SKM-1 treated with dmso at 0.1 percent for 144 hours (cell line): ENCODE measurements at regions not wholly inside any gene's neighbourhood (a gene's known extent, or its start where the extent isn't known, plus 50 kb on each side); places are given as distances from the start of the nearest gene placed in this dataset.

Experiments
- DNase-seq: peaks from one replicate; lab custom pipeline; 2025; ENCODE audit not compliant: unreplicated experiment; lab: John Stamatoyannopoulos, UW

GRCh38 chr2:220202066-220202465 is 574.6 kb downstream of the SLC4A3 start:
- no peak for DNase-seq

GRCh38 chr2:220209093-220209492 is 581.7 kb downstream of the SLC4A3 start:
- no peak for DNase-seq

DNA sequence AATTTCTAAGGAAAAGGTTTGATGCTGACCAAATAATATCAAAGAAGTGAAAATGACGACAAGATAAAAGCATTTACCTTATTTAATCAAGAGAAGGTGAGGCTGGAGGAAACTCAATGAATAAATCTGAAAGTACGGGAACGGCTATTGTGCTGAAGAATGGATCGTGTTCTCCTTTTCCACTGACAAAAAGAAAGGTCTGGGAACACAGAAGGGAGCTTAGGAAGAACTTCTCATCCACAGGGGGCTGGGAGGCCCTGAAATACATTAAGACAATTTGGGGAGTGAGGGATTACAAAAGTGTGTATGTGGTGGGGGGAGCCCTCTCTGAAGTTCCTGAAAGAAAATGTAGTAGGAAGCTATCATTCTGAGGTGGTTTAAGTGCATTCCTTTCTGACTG is 582.3 kb downstream of the SLC4A3 start:
- no peak for DNase-seq

GRCh38 chr2:220212296-220213080 is 585.1 kb downstream of the SLC4A3 start:
- no peak for DNase-seq

DNA sequence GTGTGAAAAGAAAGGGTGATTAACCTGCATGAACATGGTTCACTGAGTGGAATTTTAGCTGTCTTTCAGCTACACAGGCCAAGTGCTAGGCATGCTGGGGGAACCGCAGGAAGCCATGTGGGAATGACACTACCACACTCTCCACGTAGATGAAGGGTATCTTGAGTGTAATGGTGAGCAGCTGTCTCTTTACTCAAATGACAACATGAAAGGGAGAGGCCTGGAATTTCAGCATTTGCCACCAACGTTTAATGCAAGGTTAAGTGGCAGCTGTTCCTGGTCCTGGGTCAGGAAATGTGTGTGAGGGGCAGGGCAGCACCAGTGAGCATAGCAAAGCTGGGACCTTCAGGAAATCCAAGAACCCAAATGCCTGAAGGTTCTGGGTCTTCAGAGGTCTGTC is 588.4 kb downstream of the SLC4A3 start:
- DNase-seq = no peak

GRCh38 chr2:220219371-220219770 is 591.9 kb downstream of the SLC4A3 start:
- DNase-seq = no peak

DNA sequence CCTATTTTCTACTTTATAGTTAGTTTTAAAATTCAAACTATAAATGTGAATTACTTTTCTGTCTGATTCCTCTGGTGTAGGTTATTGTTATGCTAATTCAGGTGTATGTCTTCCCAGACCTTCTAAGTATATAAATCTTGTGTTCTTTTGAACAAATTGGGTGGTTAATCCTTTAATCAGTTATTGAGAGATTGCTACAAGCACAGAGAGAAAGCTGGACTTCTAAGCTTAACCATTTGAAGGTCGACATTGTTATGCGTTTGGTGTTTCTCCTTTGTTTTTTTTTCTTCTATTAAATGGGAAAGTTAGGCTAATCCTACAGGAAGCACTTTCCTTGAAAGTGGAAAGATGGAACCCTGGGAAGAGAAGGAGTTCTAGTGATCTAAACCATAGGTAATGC is 592.6 kb downstream of the SLC4A3 start:
- DNase-seq = no peak

DNA sequence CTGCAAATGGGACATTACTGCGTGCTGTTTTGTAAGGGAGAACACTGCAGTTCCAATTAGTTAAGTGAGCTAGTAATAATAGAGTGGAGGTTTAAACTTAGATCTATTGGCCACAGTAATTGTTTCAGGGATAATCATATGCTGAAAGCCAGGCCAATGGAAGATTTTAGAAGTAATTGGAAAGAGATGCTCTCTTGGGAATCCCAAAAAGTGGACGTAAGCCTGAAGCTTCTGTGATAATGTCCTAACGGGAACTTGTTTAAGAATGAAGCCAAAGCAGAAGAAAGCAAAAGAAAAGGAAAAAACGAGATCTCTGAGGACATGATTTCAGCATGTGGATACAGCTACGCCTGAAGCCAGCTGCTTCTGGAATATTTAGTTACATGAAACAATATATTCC is 594.6 kb downstream of the SLC4A3 start:
- DNase-seq = no peak

DNA sequence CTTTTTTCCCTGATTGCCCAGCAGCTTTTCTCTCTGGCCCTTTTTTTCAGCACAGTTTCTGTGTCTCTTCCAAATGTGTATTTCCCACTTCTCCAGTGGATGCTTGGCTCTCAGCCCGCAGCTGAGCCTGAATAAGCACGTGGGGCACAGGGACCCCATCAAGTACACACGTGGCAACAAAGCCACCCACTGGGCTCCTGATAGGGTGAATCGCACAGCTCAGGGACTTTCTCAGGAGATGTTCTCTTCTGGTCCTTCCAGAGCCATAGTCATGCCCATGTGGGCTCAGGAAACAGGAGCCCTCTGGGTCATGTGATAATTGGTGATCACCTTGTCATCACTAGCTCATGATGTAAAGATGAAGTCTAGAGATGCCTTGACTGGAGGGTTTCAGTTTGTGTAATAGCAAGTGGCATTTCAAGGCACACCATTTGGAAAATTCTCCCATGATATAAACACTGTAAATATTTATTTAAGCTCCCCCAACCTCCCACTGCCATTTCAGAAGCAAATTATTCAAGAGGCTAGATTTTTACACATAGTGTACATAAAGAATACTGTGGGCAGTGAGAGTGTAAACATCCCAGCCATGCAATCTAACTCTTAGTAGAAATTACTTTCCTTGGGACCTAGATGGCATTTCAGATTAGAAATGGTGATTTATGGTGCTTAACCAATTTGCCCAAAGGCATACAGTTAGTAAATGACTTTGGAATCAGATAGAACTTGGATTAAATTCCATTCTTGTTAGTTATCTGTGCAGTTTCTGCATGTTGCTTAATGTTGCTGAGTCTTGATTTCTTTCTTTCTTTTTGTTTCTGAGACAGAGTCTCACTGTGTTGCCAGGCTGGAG is 597.5 kb downstream of the SLC4A3 start:
- DNase-seq = no peak

DNA sequence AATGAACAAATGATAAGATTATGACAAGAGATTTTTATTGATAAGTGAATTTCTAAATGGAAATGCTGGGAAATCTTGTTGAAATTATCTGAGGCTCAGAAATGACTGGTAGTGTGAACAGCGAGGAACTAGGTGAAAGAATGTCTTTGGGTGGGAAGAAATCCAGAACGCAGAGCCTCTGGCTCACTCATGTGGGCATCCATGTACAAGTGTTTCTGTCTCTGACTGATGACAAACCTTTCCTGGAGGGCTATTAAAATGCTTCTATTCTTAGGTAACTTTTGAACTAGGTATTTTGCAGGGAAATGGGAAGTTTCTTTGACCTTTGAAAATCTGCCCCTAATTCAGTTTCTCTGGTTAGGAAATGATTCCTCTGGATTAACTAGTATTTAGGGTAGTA is 598.6 kb downstream of the SLC4A3 start:
- DNase-seq = no peak

- no peak for DNase-seq
Measured at GRCh38 chr2:220226546-220226945, 599.1 kb downstream of the SLC4A3 start.

- DNase-seq = no peak
Measured at GRCh38 chr2:220227266-220227920, 600.0 kb downstream of the SLC4A3 start.

DNA sequence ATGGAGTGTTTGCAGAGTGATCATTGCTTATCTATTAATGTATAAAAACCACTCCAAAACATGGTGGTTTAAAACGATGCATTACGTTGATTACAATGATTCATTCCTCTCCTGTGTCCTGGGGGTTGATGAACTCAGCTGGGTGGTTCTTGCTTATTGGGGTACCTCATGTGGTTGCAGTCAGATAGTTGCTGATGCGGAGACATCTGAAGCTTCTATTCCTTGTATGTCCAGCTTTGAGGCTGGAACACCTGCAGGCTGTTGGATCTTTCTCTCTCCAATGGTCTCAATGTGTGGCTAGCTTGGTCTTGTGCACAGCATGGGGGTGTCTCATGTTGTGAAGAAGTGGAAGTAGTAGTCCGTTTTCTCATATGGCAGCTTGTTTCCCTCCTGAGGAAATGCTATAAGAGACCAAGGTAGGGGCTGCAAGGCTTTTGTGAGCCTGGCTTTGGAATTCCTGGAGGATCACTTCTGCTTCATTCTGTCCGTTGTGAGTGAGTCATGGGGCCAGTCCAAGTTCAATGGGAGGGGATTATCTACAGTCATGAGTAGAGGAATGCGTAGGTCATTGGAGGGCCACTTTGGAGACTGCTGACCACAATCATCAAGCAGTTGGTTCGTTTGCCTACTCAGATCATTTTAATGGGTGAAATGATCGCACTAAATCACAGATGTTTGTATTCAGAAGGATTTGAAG is 601.0 kb downstream of the SLC4A3 start:
- DNase-seq = no peak

GRCh38 chr2:220240641-220241040 is 613.2 kb downstream of the SLC4A3 start:
- DNase-seq = no peak

GRCh38 chr2:220241423-220241822 is 614.0 kb downstream of the SLC4A3 start:
- DNase-seq = no peak

- DNase-seq = no peak
Measured at GRCh38 chr2:220243571-220243970, 616.1 kb downstream of the SLC4A3 start.

DNA sequence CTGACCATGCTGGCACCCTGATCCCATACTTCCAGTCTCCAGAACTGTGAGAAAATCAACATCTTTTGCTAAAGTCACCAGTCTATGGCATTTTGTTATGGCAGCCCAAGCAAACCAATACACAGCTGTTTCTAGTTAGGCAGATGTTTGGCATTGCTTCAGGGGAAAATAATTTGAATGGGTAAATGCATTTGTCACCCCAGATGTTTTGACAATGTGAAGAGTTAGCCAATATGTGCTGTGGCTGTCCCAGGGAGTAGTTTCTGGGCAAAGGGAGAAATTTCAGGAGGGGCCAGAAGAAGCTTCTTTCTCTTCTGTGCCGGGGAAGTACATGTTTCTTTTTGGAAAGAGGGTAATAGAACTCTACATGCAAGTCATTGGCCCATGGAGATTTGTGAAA is 619.0 kb downstream of the SLC4A3 start:
- no peak for DNase-seq

DNA sequence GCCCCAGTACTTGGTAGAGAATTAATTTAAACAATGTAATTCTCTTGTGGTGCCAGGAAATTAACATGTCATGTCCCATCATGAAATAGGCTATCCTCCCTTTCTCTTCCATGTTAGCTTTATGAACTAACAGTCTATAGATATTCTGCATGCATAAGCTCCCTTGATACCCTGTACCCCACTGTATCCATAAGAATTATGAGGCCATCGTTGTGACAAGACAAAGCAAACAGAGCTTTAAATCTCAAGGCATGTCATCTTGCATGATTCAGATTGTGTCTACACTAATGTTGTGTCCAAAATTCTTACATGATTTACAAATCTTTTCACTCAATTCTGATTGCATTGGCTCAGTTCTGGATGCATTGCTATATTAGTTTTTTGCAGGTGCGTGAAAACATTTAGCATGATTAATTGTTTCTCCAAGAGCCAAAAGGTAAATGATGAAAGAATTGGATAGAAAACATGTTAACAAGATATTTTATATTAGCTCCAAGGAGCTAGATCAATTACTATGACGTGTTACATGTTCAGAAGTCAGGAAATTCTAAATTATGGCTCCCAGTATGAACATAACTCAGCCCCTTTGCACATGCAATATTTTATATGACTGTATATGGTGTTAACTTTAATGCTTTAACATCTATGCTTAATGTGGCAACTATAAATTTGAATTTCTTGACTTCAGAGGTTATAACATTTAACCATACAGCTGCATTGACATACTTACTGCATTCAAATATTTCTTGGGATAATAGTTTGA is 620.3 kb downstream of the SLC4A3 start:
- no peak for DNase-seq

- DNase-seq = no peak
Measured at GRCh38 chr2:220259662-220260061, 632.2 kb downstream of the SLC4A3 start.

- no peak for DNase-seq
Measured at GRCh38 chr2:220263300-220263699, 635.9 kb downstream of the SLC4A3 start.
